Neural progenitor cell (in vitro differentiated cells): ENCODE measurements at regions not wholly inside any gene's neighbourhood (a gene's known extent, or its start where the extent isn't known, plus 50 kb on each side); places are given as distances from the start of the nearest gene placed in this dataset.

ENCODE experiments used
- DNase-seq: peaks from one replicate; pipeline ENCODE4 v3.0.0-alpha.2; 2016; ENCODE audit warnings: low spot score
- H2AFZ ChIP-seq: fragments of 200-600 bp; sonication (generic); replicated peaks from 2 replicates; pipeline ENCODE4 v1.6.1; 2016; ENCODE audit warnings: antibody characterized with exemption
- H3F3A ChIP-seq: fragments of 200-600 bp; sonication (generic); 2 replicates; pipeline ENCODE4 v1.6.1; 2016; ENCODE audit warnings: antibody characterized with exemption, low read depth
- H3K27ac ChIP-seq: fragments of 200-600 bp; sonication (generic); 2 replicates; pipeline ENCODE4 v1.5.1; 2016; ENCODE audit warnings: mild to moderate bottlenecking
- H3K27me3 ChIP-seq: fragments of 200-600 bp; sonication (generic); 2 replicates; pipeline ENCODE4 v1.6.1; 2016; ENCODE audit warnings: mild to moderate bottlenecking, moderate library complexity
- H3K36me3 ChIP-seq: fragments of 200-600 bp; sonication (generic); 2 replicates; pipeline ENCODE4 v1.5.1; 2016
- H3K4me1 ChIP-seq: fragments of 200-600 bp; sonication (generic); 2 replicates; pipeline ENCODE4 v1.6.1; 2016; ENCODE audit warnings: mixed run types
- H3K4me2 ChIP-seq: fragments of 200-600 bp; sonication (generic); 2 replicates; pipeline ENCODE4 v1.6.1; 2016
- H3K4me3 ChIP-seq: fragments of 200-600 bp; sonication (generic); 2 replicates; pipeline ENCODE4 v1.5.1; 2016
- H3K79me2 ChIP-seq: fragments of 200-600 bp; sonication (generic); 2 replicates; pipeline ENCODE4 v1.6.1; 2016; ENCODE audit warnings: low read depth
- H3K9ac ChIP-seq: fragments of 200-600 bp; sonication (generic); 2 replicates; pipeline ENCODE4 v1.6.1; 2016
- H3K9me3 ChIP-seq: fragments of 200-600 bp; sonication (generic); 2 replicates; pipeline ENCODE4 v1.5.1; 2016; ENCODE audit warnings: low read depth
- H4K20me1 ChIP-seq: fragments of 200-600 bp; sonication (generic); 2 replicates; pipeline ENCODE4 v1.6.1; 2016; ENCODE audit warnings: low read depth
- H3K27ac Mint-ChIP-seq: 3 replicates; pipeline ENCODE4 v1.8.0; 2021; ENCODE audit warnings: mixed read lengths
- H3K27me3 Mint-ChIP-seq: 2 replicates; pipeline ENCODE4 v1.8.0; 2022; ENCODE audit warnings: low read depth, mild to moderate bottlenecking, inconsistent platforms, moderate library complexity, mixed read lengths; ENCODE audit not compliant: insufficient read depth
- H3K36me3 Mint-ChIP-seq: 3 replicates; pipeline ENCODE4 v1.8.0; 2021; ENCODE audit warnings: mixed read lengths
- H3K4me1 Mint-ChIP-seq: 3 replicates; pipeline ENCODE4 v1.8.0; 2021; ENCODE audit warnings: mixed read lengths
- H3K4me3 Mint-ChIP-seq: 3 replicates; pipeline ENCODE4 v1.8.0; 2021; ENCODE audit warnings: mild to moderate bottlenecking, moderate library complexity, mixed read lengths
- H3K9me3 Mint-ChIP-seq: 3 replicates; pipeline ENCODE4 v1.8.0; 2020; ENCODE audit warnings: mixed read lengths
- CTCF ChIP-seq: fragments of 200-600 bp; sonication (generic); IDR thresholded peaks from 2 replicates; pipeline ENCODE4 v1.5.1; 2017; ENCODE audit warnings: antibody characterized with exemption, mild to moderate bottlenecking
- EZH2 ChIP-seq: fragments of 200-600 bp; sonication (generic); IDR thresholded peaks from 2 replicates; pipeline ENCODE4 v1.6.1; 2017; ENCODE audit warnings: antibody characterized with exemption, mild to moderate bottlenecking, moderate library complexity
- EZH2phosphoT487 ChIP-seq: fragments of 200-600 bp; sonication (generic); IDR thresholded peaks from 2 replicates; pipeline ENCODE4 v1.6.1; 2017; ENCODE audit warnings: antibody characterized with exemption

- Histone ChIP-seq H3K36me3 (no peaks in the 10 kb centered on the region), H3K79me2 (no peaks in the 10 kb centered on the region), H2AFZ (no peak overlapping the region), H3K9me3 (no peaks in the 10 kb centered on the region), H3K4me3 (no peak overlapping the region), H4K20me1 (no peaks in the 10 kb centered on the region), H3K4me1 (no peaks in the 10 kb centered on the region), H3K27me3 (no peaks in the 10 kb centered on the region), H3K27ac (no peak overlapping the region), H3K4me2 (no peak overlapping the region), H3F3A (no peaks in the 10 kb centered on the region), H3K9ac (no peak overlapping the region)
- Mint-ChIP-seq H3K27me3 (no peaks in the 10 kb centered on the region), H3K36me3 (no peaks in the 10 kb centered on the region), H3K27ac (no peak overlapping the region), H3K9me3 (peaks cover 5% of the 10 kb centered on the region), H3K4me3 (no peak overlapping the region), H3K4me1 (peaks cover 7% of the 10 kb centered on the region)
- TF ChIP-seq EZH2phosphoT487 (no peak), EZH2 (no peak), CTCF (no peak)
- no peak for DNase-seq
Observed at GRCh38 chr16:62969711-62970318, 933.6 kb upstream of the CDH8 start.

- Mint-ChIP-seq H3K27ac (no peak overlapping the region), H3K36me3 (no peaks in the 10 kb centered on the region), H3K27me3 (no peaks in the 10 kb centered on the region), H3K4me1 (peaks cover 7% of the 10 kb centered on the region), H3K4me3 (no peak overlapping the region), H3K9me3 (peaks cover 5% of the 10 kb centered on the region)
- H3K27ac ChIP-seq, result no peak overlapping the region
- no peak for DNase-seq
- no peak overlapping the region for H3K4me2 ChIP-seq
- H3K9me3 ChIP-seq, result no peaks in the 10 kb centered on the region
- H3K36me3 ChIP-seq, result no peaks in the 10 kb centered on the region
- H4K20me1 ChIP-seq, result no peaks in the 10 kb centered on the region
- TF ChIP-seq EZH2phosphoT487 (no peak), CTCF (no peak), EZH2 (no peak)
- H3K27me3 ChIP-seq, result no peaks in the 10 kb centered on the region
- no peaks in the 10 kb centered on the region for H3K79me2 ChIP-seq
- no peak overlapping the region for H3K4me3 ChIP-seq
- H3K4me1 ChIP-seq, result no peaks in the 10 kb centered on the region
- no peak overlapping the region for H2AFZ ChIP-seq
- H3F3A ChIP-seq, result no peaks in the 10 kb centered on the region
- no peak overlapping the region for H3K9ac ChIP-seq
Observed at GRCh38 chr16:62967611-62968010, 931.4 kb upstream of the CDH8 start.

- Histone ChIP-seq H3K4me1 (no peaks in the 10 kb centered on the region), H3K9ac (no peak overlapping the region), H4K20me1 (no peaks in the 10 kb centered on the region), H3K27me3 (no peaks in the 10 kb centered on the region), H2AFZ (no peak overlapping the region), H3F3A (no peaks in the 10 kb centered on the region), H3K9me3 (no peaks in the 10 kb centered on the region), H3K79me2 (no peaks in the 10 kb centered on the region), H3K27ac (no peak overlapping the region), H3K4me2 (no peak overlapping the region), H3K36me3 (no peaks in the 10 kb centered on the region), H3K4me3 (no peak overlapping the region)
- DNase-seq, result no peak
- Mint-ChIP-seq H3K4me1 (peaks cover 7% of the 10 kb centered on the region), H3K27me3 (no peaks in the 10 kb centered on the region), H3K27ac (no peak overlapping the region), H3K4me3 (no peak overlapping the region), H3K36me3 (no peaks in the 10 kb centered on the region), H3K9me3 (peaks cover 5% of the 10 kb centered on the region)
- no peak for TF ChIP-seq EZH2phosphoT487
- no peak for TF ChIP-seq EZH2
- no peak for TF ChIP-seq CTCF
Observed at GRCh38 chr16:62967163-62967562, 930.9 kb upstream of the CDH8 start.
